Pancreas (tissue), 10 donors: ENCODE measurements at regions not wholly inside any gene's neighbourhood (a gene's known extent, or its start where the extent isn't known, plus 50 kb on each side); places are given as distances from the start of the nearest gene placed in this dataset.

Experiments
- ATAC-seq, 4 donors: fragments of 200-7000 bp; cut with Tn5 transposase; one replicate each; pipeline versions ENCODE4 v1.8.0 to v1.9.1; 2020; ENCODE audit warnings: mild to moderate bottlenecking in 4 of 4, moderate library complexity in 4 of 4
- DNase-seq, 6 donors: peaks; one replicate each; pipeline ENCODE4 v3.0.0-alpha.2; 2020
- FAIRE-seq: peaks from 2 replicates; lab custom pipeline; 2012; peaks lifted over from hg19 to GRCh38; lab: Jason Lieb, UNC
- H3K27ac ChIP-seq, 4 donors: fragments of 200-600 bp; sonication (generic); 1 replicate in 3 of 4; 2 replicates in 1 of 4; pipeline versions ENCODE4 v1.5.0 to v1.8.0; 2020
- H3K27me3 ChIP-seq, 4 donors: fragments of 200-600 bp; one replicate each; pipeline ENCODE4 v1.8.0; 2021
- H3K36me3 ChIP-seq, 3 donors: fragments of 200-600 bp; sonication (generic) in 1 of 3; one replicate each; pipeline versions ENCODE4 v1.5.0 to v1.8.0; 2020 to 2021
- H3K4me1 ChIP-seq, 3 donors: fragments of 200-600 bp; one replicate each; pipeline ENCODE4 v1.8.0; 2021
- H3K4me3 ChIP-seq, 4 donors: fragments of 200-600 bp; sonication (generic) in 2 of 4; one replicate each; pipeline versions ENCODE4 v1.5.0 to v1.8.0; 2020 to 2021
- H3K9me3 ChIP-seq, 4 donors: fragments of 200-600 bp; one replicate each; pipeline ENCODE4 v1.8.0; 2021
- WGBS, 2 donors: extraction: QIAGEN DNeasy Blood & Tissue Kit; methylation state at CpG; one replicate each; pipeline ENCODE4 v1.1.7; 2013; 5-methylcytosine and 5-hydroxymethylcytosine counted together
- intact Hi-C, 3 donors: fragments of 100-400 bp; cut with DNase I; formaldehyde crosslinking; loops; one replicate each; pipeline versions ENCODE4 v1.11.1 to v1.14.2; 2022
- TF ChIP-seq, protein P1 (sequence below), 4 donors: fragments of 200-600 bp; sonication (generic) in 3 of 4; IDR thresholded peaks; one replicate each; pipeline versions ENCODE4 v1.5.0 to v1.8.0; 2021; ENCODE audit warnings: antibody characterized with exemption in 4 of 4
- donor health status: healthy with polysubstance abuse.
- donor health status: DM: no; HTN: no; CAD: no; lungs with moderate emphysema.
- donor health status: DM: no; HTN: no; CAD: no.
- donor health status: control.
- donor health status: control.
- donor health status: Bipolar disorder and iron deficiency.
- donor health status: DM: yes; HTN: yes; CAD: no.
- donor health status: DM: no; HTN: no; CAD: no.
- donor health status: DM: no; HTN: no; CAD: no.
- donor health status: DM: yes; HTN: yes; CAD: no.

DNA sequence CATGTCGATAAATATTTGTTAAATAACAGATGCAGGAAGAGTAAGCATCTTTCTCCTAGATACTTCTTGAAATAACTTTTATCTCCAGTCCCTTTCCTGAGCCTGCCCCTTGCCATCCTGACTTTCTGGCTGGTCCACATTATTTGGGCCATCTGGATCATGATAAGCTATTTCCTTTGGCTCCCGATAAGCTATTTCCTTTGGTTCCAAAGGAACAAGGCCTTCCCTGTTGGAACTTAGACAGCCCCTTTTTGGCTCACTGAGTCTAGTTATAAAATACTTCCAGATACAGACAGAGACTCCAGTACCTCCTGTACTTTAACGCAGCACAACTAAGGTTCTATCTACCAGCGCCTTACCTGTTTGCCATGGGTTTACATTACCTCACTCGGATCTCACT is 205.3 kb upstream of the CCDC150 start:
- intact Hi-C loops, result no loop called here
- H3K9me3 ChIP-seq, result no peaks in the 10 kb centered on the region
- H3K27ac ChIP-seq, result no peak overlapping the region
- H3K4me3 ChIP-seq, result no peak overlapping the region
- H3K4me1 ChIP-seq, result no peaks in the 10 kb centered on the region
- H3K27me3 ChIP-seq, result no peaks in the 10 kb centered on the region
- FAIRE-seq (no peak), DNase-seq (no peak), ATAC-seq (no peak)
- TF ChIP-seq, protein P1, sequence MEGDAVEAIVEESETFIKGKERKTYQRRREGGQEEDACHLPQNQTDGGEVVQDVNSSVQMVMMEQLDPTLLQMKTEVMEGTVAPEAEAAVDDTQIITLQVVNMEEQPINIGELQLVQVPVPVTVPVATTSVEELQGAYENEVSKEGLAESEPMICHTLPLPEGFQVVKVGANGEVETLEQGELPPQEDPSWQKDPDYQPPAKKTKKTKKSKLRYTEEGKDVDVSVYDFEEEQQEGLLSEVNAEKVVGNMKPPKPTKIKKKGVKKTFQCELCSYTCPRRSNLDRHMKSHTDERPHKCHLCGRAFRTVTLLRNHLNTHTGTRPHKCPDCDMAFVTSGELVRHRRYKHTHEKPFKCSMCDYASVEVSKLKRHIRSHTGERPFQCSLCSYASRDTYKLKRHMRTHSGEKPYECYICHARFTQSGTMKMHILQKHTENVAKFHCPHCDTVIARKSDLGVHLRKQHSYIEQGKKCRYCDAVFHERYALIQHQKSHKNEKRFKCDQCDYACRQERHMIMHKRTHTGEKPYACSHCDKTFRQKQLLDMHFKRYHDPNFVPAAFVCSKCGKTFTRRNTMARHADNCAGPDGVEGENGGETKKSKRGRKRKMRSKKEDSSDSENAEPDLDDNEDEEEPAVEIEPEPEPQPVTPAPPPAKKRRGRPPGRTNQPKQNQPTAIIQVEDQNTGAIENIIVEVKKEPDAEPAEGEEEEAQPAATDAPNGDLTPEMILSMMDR (IDR thresholded peaks at IDR 0.05), result no peak
- 81 to 87% methylated on average over 5 of the region's 5 CpGs for WGBS, 2 donors
- H3K36me3 ChIP-seq, result no peaks in the 10 kb centered on the region

DNA sequence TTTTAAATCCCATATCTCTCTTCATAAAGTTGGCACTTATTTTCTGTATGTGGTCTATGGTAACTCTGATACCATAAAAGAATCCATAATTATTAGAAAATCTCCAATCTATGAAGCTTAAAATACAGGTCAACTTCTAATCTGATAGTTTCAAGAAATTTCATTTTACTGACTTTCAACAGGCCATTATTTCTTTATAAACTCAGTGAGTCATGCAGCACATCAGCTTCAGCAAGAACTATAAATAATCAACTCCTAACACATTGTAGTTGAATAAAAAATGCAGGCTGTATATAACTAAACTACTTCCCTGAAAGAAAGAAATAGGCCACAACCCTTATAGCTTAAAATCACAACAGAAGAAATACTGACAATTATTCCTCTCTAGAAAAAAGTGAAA is 204.3 kb upstream of the CCDC150 start:
- TF ChIP-seq, protein P1 (IDR thresholded peaks at IDR 0.05), result no peak
- intact Hi-C loops, result no loop called here
- no peak overlapping the region for H3K4me3 ChIP-seq
- H3K27me3 ChIP-seq, result no peaks in the 10 kb centered on the region
- no peaks in the 10 kb centered on the region for H3K9me3 ChIP-seq
- ATAC-seq (no peak), DNase-seq (no peak), FAIRE-seq (no peak)
- no peaks in the 10 kb centered on the region for H3K4me1 ChIP-seq
- H3K36me3 ChIP-seq, result no peaks in the 10 kb centered on the region
- no peak overlapping the region for H3K27ac ChIP-seq

DNA sequence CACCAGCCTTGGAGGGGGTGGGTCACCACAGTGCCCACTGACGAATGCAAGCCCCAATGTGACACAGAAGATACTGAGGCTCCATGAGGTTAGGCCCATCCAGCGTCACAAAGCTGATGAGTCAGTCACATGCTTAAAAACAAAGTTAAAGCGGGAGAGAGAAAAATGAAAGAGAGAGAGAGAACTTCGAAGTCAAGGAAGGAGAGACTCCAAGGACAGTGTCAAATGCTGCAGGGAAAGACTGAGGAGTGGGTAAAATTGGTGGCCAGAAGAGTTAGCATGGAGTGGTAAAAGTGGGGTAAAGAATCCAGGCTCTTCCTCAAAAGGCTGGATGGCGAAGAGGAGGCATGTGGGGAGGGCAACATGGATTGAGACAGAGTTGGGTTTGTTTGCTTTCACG is 201.9 kb upstream of the CCDC150 start:
- H3K36me3 ChIP-seq, result no peaks in the 10 kb centered on the region
- no peak for DNase-seq
- 67 to 78% methylated on average over 6 of the region's 6 CpGs for WGBS, 2 donors
- H3K27me3 ChIP-seq, result no peaks in the 10 kb centered on the region
- ATAC-seq, result no peak
- TF ChIP-seq, protein P1 (IDR thresholded peaks at IDR 0.05), result no peak
- H3K4me3 ChIP-seq, result no peak overlapping the region
- H3K4me1 ChIP-seq, result no peaks in the 10 kb centered on the region
- H3K27ac ChIP-seq, result no peak overlapping the region
- no peaks in the 10 kb centered on the region for H3K9me3 ChIP-seq
- intact Hi-C loops, result no loop called here
- FAIRE-seq, result no peak

DNA sequence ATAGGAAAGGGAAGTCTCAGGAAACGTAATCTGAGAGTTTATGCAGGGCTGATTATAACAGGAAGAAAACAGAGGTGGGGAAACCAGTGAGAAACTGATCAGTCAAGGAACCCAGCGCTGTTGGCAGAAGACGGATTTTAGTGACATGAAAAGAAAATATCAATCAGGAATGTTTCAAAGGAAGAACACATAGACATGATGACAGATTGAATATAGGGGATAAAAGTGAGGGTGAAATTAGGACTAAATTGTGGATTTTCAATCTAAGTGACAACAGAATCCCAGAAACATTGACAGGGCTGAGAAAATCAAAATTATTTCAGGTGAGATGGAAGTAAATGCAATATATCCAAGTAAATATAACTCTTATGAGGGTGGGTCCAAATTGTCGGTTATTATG is 199.8 kb upstream of the CCDC150 start:
- H3K9me3 ChIP-seq, result no peaks in the 10 kb centered on the region
- intact Hi-C loops, result no loop called here
- no peaks in the 10 kb centered on the region for H3K36me3 ChIP-seq
- no peak for FAIRE-seq
- 64 to 70% methylated on average over 4 of the region's 4 CpGs for WGBS, 2 donors
- TF ChIP-seq, protein P1 (IDR thresholded peaks at IDR 0.05), result no peak
- no peak overlapping the region for H3K4me3 ChIP-seq
- H3K27me3 ChIP-seq, result no peaks in the 10 kb centered on the region
- no peak overlapping the region for H3K27ac ChIP-seq
- H3K4me1 ChIP-seq, result no peaks in the 10 kb centered on the region
- ATAC-seq, result no peak
- DNase-seq, result no peak

DNA sequence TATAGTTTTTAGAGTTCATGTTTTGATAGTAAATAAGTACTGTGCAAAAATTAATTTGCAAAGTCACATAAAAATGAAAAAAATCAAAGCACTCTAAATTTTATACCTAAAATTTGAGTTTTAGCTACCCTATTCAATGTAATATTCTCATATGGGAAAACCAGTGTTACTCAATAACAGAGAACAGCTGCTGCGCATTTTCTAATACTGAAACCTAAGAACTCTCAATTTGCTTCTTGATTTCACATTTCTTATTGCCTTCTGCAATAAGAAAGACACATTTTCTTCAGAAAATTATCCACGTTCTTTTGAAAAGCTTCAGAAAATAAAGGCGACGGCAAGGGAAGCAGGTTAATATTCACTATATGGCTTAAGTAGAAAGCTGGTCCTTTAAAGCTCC is 199.1 kb upstream of the CCDC150 start:
- TF ChIP-seq, protein P1 (IDR thresholded peaks at IDR 0.05), result no peak
- no peak overlapping the region for H3K27ac ChIP-seq
- FAIRE-seq (no peak), DNase-seq (no peak), ATAC-seq (no peak)
- H3K4me1 ChIP-seq, result no peaks in the 10 kb centered on the region
- WGBS, 2 donors, result 69 to 73% methylated on average over 4 of the region's 4 CpGs
- H3K9me3 ChIP-seq, result no peaks in the 10 kb centered on the region
- no peaks in the 10 kb centered on the region for H3K27me3 ChIP-seq
- intact Hi-C loops, result no loop called here
- H3K36me3 ChIP-seq, result no peaks in the 10 kb centered on the region
- no peak overlapping the region for H3K4me3 ChIP-seq
